22Rv1 (cell line): ENCODE measurements at regions not wholly inside any gene's neighbourhood (a gene's known extent, or its start where the extent isn't known, plus 50 kb on each side); places are given as distances from the start of the nearest gene placed in this dataset.

ENCODE experiments used
- H3K27ac ChIP-seq: fragments of 450-650 bp; 2 replicates; pipeline ENCODE4 v1.5.1; 2017
- CTCF ChIP-seq: fragments of 450-650 bp; IDR thresholded peaks from 2 replicates; pipeline ENCODE4 v1.5.1; 2017; ENCODE audit warnings: mild to moderate bottlenecking
- ZFX ChIP-seq: fragments of 450-650 bp; IDR thresholded peaks from 2 replicates; pipeline ENCODE4 v1.6.1; 2017; ENCODE audit warnings: antibody characterized with exemption, borderline replicate concordance

DNA sequence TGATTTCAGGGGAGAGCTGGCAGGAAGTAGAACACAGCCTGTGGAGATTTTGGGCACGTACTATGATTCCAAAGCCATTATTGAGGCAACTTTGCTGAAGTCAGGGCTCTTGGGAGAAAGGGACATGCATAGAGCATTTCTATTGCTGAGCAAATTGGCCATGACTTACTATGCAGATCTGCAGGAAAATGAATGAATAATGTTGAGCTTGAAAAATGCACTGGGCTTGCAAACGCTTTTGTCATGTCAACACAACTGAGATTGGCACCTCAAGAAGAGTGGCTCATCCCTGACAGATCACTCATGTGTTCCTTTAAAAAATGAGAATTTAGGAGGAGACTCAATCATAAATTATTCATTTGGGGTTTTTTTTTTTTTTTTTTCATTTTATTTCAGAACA lies 230.5 kb downstream of the MBD2 start:
- no peak for TF ChIP-seq ZFX
- no peak for TF ChIP-seq CTCF
- H3K27ac ChIP-seq = no peak overlapping the region

DNA sequence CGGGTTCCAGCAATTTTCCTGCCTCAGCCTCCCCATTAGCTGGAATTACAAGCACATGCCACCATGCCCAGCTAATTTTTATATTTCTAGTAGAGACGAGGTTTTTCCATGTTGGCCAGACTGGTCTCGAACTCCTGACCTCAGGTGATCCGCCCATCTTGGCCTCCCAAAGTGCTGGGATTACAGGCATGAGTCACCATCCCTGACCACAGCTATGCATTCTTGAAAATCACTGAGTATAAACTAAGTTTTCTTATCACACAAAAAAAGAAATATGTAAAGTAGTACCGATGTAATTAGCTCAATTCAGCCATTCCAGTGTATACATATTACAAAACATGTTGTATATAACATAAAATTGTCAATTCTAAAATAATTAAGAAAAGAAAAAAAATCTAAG lies 232.7 kb downstream of the MBD2 start:
- H3K27ac ChIP-seq = no peak overlapping the region
- TF ChIP-seq CTCF (no peak), ZFX (no peak)

DNA sequence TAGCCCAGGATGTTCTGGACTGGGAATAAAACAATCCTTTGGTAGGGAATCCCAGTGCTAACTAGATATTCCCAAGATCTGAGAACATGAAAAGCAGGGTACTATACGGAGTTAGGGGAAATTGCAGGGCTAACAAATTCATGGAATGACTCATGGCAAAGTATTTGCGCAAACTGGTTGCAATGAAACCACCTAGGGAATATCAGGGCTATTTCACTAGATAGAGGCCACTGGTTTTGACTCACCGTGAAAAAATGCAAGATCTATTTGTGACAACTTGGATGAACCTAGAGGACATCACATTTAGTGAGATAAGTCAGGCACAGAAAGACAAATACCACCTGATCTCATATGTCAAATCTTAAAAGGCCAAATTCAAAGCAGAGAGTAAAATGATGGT lies 233.3 kb downstream of the MBD2 start:
- TF ChIP-seq ZFX = no peak
- TF ChIP-seq CTCF = no peak
- H3K27ac ChIP-seq = no peak overlapping the region

GRCh38 chr18:53990485-53990884 lies 234.0 kb downstream of the MBD2 start:
- TF ChIP-seq ZFX = no peak
- no peak for TF ChIP-seq CTCF
- no peak overlapping the region for H3K27ac ChIP-seq

GRCh38 chr18:53984021-53984420 lies 240.4 kb downstream of the MBD2 start:
- no peak overlapping the region for H3K27ac ChIP-seq
- TF ChIP-seq ZFX (no peak), CTCF (no peak)

DNA sequence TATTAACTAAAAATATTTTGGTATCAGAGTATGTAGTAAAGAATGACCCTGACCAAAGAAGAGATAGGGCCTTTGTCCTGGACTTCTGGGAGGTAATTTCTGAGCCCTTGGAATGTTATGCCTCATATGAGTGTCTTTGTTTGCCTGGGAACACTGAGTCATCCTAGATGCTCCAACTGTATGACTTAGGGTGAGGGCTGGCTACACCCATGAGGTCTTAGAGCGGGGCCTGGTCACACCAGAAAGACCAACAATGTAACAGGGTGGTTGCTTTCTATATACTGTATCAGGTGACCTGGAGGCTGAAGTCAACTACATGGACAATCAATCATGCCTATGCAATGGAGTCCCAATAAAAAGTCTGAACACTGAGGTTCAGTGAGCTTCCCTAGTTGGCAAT lies 253.1 kb downstream of the MBD2 start:
- no peak for TF ChIP-seq CTCF
- TF ChIP-seq ZFX = no peak
- no peak overlapping the region for H3K27ac ChIP-seq

DNA sequence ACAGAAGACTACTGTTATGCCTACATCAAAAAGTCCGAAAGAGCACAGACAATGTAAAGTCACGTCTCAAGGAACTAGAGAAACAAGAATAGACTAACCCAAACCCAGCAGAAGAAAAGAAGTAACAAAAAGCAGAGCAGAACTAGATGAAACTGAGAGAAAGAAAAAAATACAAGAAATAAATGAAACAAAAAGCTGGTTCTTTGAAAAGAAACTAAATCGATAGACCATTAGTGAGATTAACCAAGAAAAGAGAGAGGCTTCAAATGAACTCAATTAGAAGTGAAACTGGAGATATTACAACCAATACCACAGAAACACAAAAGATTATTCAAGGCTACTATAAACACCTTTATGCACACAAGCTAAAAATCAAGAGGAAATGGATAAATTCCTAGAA lies 271.8 kb downstream of the MBD2 start:
- H3K27ac ChIP-seq = no peak overlapping the region

More for the DNA sequence above, 271.8 kb downstream of the MBD2 start:
- no peak for TF ChIP-seq ZFX
- TF ChIP-seq CTCF = no peak
